ENCODE measurements at regions not wholly inside any gene's neighbourhood (a gene's known extent, or its start where the extent isn't known, plus 50 kb on each side); places are given as distances from the start of the nearest gene placed in this dataset.

- H3K9me2 ChIP-seq (ENCODE audit: insufficient read depth, low read length) = no peaks in the 10 kb centered on the region
- H3K79me2 ChIP-seq (replicated peaks; ENCODE audit: insufficient read depth, low read length) = no peaks in the 10 kb centered on the region
- H3K4me2 ChIP-seq (ENCODE audit: low read length) = peak overlapping the region; percentile 32
- no peaks in the 10 kb centered on the region for H3K27me3 ChIP-seq (ENCODE audit: insufficient read depth, low read depth, low read length)
- no peaks in the 10 kb centered on the region for H3K9me3 ChIP-seq (ENCODE audit: low read length)
- peak overlapping the region; percentile 13 for H3K9ac ChIP-seq (ENCODE audit: low read length)
- no peak for TF ChIP-seq CTCF (IDR thresholded peaks at IDR 0.05; ENCODE audit: poor library complexity, severe bottlenecking)
- TF ChIP-seq EZH2 (IDR thresholded peaks at IDR 0.05; ENCODE audit: borderline replicate concordance, insufficient read depth, low read length, poor library complexity, severe bottlenecking) = no peak
- TF ChIP-seq TAF1 (IDR thresholded peaks at IDR 0.05; ENCODE audit: low read depth) = no peak
- no peak for TF ChIP-seq EP300 (conservative IDR thresholded peaks at IDR 0.05; ENCODE audit: poor library complexity, severe bottlenecking)
- no peak for TF ChIP-seq REST (IDR thresholded peaks at IDR 0.05; ENCODE audit: borderline replicate concordance)
- no peak for TF ChIP-seq MXI1 (conservative IDR thresholded peaks at IDR 0.05; ENCODE audit: poor library complexity, severe bottlenecking)
- TF ChIP-seq POLR2AphosphoS5 (IDR thresholded peaks at IDR 0.05) = no peak
- peak overlapping the region; percentile 12 for H3K4me3 ChIP-seq (ENCODE audit: low read length)
- H2AFZ ChIP-seq (ENCODE audit: low read depth, low read length) = no peak overlapping the region
- H4K20me1 ChIP-seq (ENCODE audit: insufficient read depth) = no peaks in the 10 kb centered on the region
- peak overlapping the region; percentile 76 for H3K27ac ChIP-seq (ENCODE audit: low read length)
- peaks cover 3% of the 10 kb centered on the region for H3F3A ChIP-seq (ENCODE audit: insufficient read depth, low read length, poor library complexity, severe bottlenecking)
- no peaks in the 10 kb centered on the region for H3K36me3 ChIP-seq (ENCODE audit: insufficient read depth, low read length)
Measured at GRCh38 chr1:209455145-209455544, 128.4 kb upstream of the CAMK1G start.

- peaks cover 3% of the 10 kb centered on the region for H3F3A ChIP-seq (ENCODE audit: insufficient read depth, low read length, poor library complexity, severe bottlenecking)
- peak overlapping the region; percentile 13 for H3K9ac ChIP-seq (ENCODE audit: low read length)
- H3K4me2 ChIP-seq (ENCODE audit: low read length) = peak overlapping the region; percentile 32
- no peak for TF ChIP-seq TAF1 (IDR thresholded peaks at IDR 0.05; ENCODE audit: low read depth)
- peak; percentile 15 for TF ChIP-seq POLR2AphosphoS5 (IDR thresholded peaks at IDR 0.05)
- TF ChIP-seq REST (IDR thresholded peaks at IDR 0.05; ENCODE audit: borderline replicate concordance) = peak; percentile 72
- no peaks in the 10 kb centered on the region for H3K9me3 ChIP-seq (ENCODE audit: low read length)
- H3K79me2 ChIP-seq (replicated peaks; ENCODE audit: insufficient read depth, low read length) = no peaks in the 10 kb centered on the region
- peak overlapping the region; percentile 12 for H3K4me3 ChIP-seq (ENCODE audit: low read length)
- no peak overlapping the region for H2AFZ ChIP-seq (ENCODE audit: low read depth, low read length)
- H3K36me3 ChIP-seq (ENCODE audit: insufficient read depth, low read length) = no peaks in the 10 kb centered on the region
- H4K20me1 ChIP-seq (ENCODE audit: insufficient read depth) = no peaks in the 10 kb centered on the region
- peak overlapping the region; percentile 76 for H3K27ac ChIP-seq (ENCODE audit: low read length)
- H3K27me3 ChIP-seq (ENCODE audit: insufficient read depth, low read depth, low read length) = no peaks in the 10 kb centered on the region
- no peaks in the 10 kb centered on the region for H3K9me2 ChIP-seq (ENCODE audit: insufficient read depth, low read length)
Measured at GRCh38 chr1:209455661-209456358, 127.7 kb upstream of the CAMK1G start.
